ENCODE measurements at regions not wholly inside any gene's neighbourhood (a gene's known extent, or its start where the extent isn't known, plus 50 kb on each side); places are given as distances from the start of the nearest gene placed in this dataset.

DNA sequence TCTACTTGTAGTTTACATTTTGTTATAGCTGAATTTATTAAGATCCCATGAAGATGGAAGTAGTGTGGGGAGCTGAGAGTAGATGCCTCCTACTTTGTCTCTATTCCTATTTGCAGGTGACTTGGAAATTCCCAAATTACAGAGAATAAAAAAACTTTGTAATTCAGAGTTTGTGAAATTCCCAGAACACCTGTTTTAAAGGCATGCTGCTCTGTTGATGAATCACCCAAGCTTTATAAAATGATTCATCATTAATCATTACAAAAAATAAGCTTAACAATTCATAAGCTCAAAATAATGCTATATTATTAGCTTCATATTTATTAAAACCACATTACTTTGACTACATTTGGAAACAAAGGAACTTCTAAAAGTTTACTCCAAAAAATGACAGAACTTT, 856.3 kb downstream of the RPA4 start:
- no peaks in the 10 kb centered on the region for H3K27me3 ChIP-seq (ENCODE audit: insufficient read depth, low read length)
- H2BK20ac ChIP-seq (ENCODE audit: low read depth, low read length, poor library complexity, severe bottlenecking) = no peak overlapping the region
- H3K4me1 Mint-ChIP-seq = peaks cover 7 to 10% of the 10 kb centered on the region in 2 experiments; a peak in 3 of 4 replicates
- no peak overlapping the region for H3K4me2 ChIP-seq (ENCODE audit: insufficient read depth, insufficient read length, low read length)
- no peak overlapping the region for H3K4ac ChIP-seq (ENCODE audit: low read depth, low read length)
- no peak overlapping the region for H2BK15ac ChIP-seq (ENCODE audit: low read depth, low read length)
- H2BK120ac ChIP-seq (ENCODE audit: low read depth, low read length, poor library complexity, severe bottlenecking) = no peak overlapping the region
- TF ChIP-seq, protein P1, sequence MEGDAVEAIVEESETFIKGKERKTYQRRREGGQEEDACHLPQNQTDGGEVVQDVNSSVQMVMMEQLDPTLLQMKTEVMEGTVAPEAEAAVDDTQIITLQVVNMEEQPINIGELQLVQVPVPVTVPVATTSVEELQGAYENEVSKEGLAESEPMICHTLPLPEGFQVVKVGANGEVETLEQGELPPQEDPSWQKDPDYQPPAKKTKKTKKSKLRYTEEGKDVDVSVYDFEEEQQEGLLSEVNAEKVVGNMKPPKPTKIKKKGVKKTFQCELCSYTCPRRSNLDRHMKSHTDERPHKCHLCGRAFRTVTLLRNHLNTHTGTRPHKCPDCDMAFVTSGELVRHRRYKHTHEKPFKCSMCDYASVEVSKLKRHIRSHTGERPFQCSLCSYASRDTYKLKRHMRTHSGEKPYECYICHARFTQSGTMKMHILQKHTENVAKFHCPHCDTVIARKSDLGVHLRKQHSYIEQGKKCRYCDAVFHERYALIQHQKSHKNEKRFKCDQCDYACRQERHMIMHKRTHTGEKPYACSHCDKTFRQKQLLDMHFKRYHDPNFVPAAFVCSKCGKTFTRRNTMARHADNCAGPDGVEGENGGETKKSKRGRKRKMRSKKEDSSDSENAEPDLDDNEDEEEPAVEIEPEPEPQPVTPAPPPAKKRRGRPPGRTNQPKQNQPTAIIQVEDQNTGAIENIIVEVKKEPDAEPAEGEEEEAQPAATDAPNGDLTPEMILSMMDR (conservative IDR thresholded peaks at IDR 0.05) = no peak
- no peak overlapping the region for H2AFZ ChIP-seq (ENCODE audit: low read length)
- H3K27ac Mint-ChIP-seq = no peak overlapping the region
- peaks cover 8 to 23% of the 10 kb centered on the region in 2 experiments for H3K9me3 Mint-ChIP-seq
- H3K27me3 Mint-ChIP-seq (ENCODE audit: low read depth) = no peaks in the 10 kb centered on the region
- no peaks in the 10 kb centered on the region for H3K9me3 ChIP-seq (ENCODE audit: control insufficient read depth, low read depth, low read length)
- H3K9ac ChIP-seq (ENCODE audit: extremely low read depth, insufficient read length, low read length) = no peak overlapping the region
- H3K18ac ChIP-seq (ENCODE audit: insufficient read length, low read depth, low read length) = no peak overlapping the region
- no peaks in the 10 kb centered on the region for H3K23me2 ChIP-seq (ENCODE audit: insufficient read length, low read depth, low read length, poor library complexity, severe bottlenecking)
- H4K8ac ChIP-seq (replicated peaks; ENCODE audit: insufficient read length, low read depth, low read length) = no peak overlapping the region
- no peak overlapping the region for H3K4me3 Mint-ChIP-seq
- H3K36me3 Mint-ChIP-seq (ENCODE audit: insufficient read depth in 1 of 3, low read depth in 3 of 3) = peaks cover 9 to 27% (median 9%) of the 10 kb centered on the region in 3 experiments; a peak in 6 of 7 replicates
- no peak overlapping the region for H2BK12ac ChIP-seq (ENCODE audit: insufficient read length, low read depth, low read length)
- H3K4me1 ChIP-seq (ENCODE audit: insufficient read depth, low read length) = no peaks in the 10 kb centered on the region
- no peak overlapping the region for H3K27ac ChIP-seq (ENCODE audit: insufficient read length, low read depth, low read length)
- H3K56ac ChIP-seq (ENCODE audit: insufficient read length, low read depth, low read length) = no peak overlapping the region
- no peaks in the 10 kb centered on the region for H3K79me2 ChIP-seq (ENCODE audit: insufficient read depth, low read length)
- no peak overlapping the region for H3T11ph ChIP-seq (ENCODE audit: low read length)
- no peak overlapping the region for H4K5ac ChIP-seq (ENCODE audit: insufficient read length, low read depth, low read length)
- no peak overlapping the region for H3K23ac ChIP-seq (ENCODE audit: insufficient read length, low read depth, low read length)
- DNase-seq = no peak
- no peak overlapping the region for H2BK5ac ChIP-seq (ENCODE audit: insufficient read length, low read length)
- H4K20me1 ChIP-seq (ENCODE audit: control insufficient read depth, insufficient read depth, insufficient read length) = no peaks in the 10 kb centered on the region
- H3K79me1 ChIP-seq (ENCODE audit: insufficient read depth, low read depth, low read length, poor library complexity, severe bottlenecking) = no peaks in the 10 kb centered on the region
- H2AK5ac ChIP-seq (ENCODE audit: insufficient read length, low read length) = no peak overlapping the region
- H4K91ac ChIP-seq (ENCODE audit: insufficient read length, low read depth, low read length) = no peak overlapping the region
- no peak overlapping the region for H3K14ac ChIP-seq (ENCODE audit: insufficient read depth, low read length)

Data from H9 (cell line).